Stimulated activated CD4-positive, alpha-beta T cell treated with anti-CD3 and anti-CD28 coated beads, Interleukin-15, amount 100 ng/mL, for 1 hour (primary cell): ENCODE measurements at regions not wholly inside any gene's neighbourhood (a gene's known extent, or its start where the extent isn't known, plus 50 kb on each side); places are given as distances from the start of the nearest gene placed in this dataset.

Experiments used
- DNase-seq, 2 donors: peaks; one replicate each; pipeline ENCODE4 v3.0.0-alpha.2; 2020; ENCODE audit warnings: low read depth in 1 of 2, low spot score in 1 of 2

DNA sequence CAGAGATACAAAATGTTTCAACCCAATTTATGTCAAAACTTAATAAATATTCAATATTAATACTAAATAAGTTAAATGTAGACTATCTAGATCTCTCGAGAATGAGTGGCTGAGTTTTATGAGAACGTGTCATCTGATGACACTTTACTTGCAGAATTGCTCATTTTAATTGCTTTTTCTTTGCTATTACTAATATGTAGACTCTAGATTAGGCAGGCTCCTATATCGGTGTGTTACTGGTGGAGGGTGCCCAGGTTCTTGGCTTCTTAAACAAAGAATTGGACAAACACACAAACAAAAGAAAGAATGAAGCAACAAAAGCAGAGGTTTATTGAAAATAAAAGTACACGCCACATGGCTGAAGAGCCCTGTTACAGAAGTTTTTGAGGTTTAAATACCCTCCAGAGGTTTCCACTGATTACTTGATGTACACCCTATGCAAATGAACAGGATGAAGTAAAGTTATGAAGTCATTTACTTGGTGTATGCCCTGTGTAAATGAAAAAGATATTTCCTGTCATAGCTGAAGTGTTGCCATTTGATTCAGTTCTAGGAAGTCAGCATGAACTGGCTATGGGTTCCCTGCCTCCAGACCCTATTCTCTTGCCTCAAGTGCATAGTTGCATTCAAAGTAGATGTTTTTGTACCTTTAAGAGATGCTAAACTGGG lies 122.9 kb upstream of the ITGA4 start:
- DNase-seq = no peak

- DNase-seq = no peak
These were observed 116.3 kb upstream of the ITGA4 start for GRCh38 chr2:181340891-181341290.

GRCh38 chr2:181341855-181342600 lies 115.2 kb upstream of the ITGA4 start:
- no peak for DNase-seq

- DNase-seq = no peak
These were observed 108.9 kb upstream of the ITGA4 start for GRCh38 chr2:181348107-181348837.

DNA sequence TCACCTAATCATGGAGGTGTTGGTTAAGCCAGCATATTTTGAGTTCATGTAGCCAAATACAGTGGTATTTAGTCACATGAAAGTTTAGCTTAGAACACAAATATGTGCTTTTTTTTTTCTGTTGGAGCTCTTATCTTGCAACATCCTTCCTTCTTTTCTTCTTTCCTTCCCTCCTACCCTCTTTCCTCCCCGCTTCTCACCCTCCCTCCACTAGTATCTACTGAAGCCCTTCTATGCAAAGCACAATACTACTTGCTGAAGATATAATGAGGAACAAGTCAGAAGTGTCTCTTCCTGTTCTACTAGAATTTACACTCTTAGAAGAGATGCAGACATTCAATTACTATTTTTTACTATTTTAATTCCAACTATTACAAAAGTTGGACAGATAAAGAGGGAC lies 105.0 kb upstream of the ITGA4 start:
- DNase-seq = no peak

GRCh38 chr2:181354626-181355025 lies 102.6 kb upstream of the ITGA4 start:
- no peak for DNase-seq

- no peak for DNase-seq
These were observed 100.6 kb upstream of the ITGA4 start for GRCh38 chr2:181356526-181357130.

GRCh38 chr2:181357979-181358378 lies 99.2 kb upstream of the ITGA4 start:
- DNase-seq = no peak

DNA sequence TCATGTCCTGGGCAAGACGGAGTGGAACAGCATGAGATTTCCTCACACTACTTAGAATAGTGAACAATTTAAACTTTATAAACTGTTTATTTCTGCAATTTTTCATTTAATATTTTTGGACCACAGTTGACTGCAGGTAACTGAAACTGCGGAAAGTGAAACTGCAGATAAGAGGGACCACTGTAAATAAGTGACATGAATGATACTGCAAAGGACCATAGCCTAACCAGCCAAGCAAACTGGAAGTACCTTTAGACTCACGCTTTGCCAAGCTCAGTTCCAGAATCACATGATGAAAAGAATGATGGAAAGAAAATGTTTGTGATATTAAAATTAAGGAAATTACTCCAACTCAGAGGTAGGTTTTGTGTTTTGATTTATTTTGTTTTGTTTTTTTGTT lies 94.6 kb upstream of the ITGA4 start:
- DNase-seq = no peak

DNA sequence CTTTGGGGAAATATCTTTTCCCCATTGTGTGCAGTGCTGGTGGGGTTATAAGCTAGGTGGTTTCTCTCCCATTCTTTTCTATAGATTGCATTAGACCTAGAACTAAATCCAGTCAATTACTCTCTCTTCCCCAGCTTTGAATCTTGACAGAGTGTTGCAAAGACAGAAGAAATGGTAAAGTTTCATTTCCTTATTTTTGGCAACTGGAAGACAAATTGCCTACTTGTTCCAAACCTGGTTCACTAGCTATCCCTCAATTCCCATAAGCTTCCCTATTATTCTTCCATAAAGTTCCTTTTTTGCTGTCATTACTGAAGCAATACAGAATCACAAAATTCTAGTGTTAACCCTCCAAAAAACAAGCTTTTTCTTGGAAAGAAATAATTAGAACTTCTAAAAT lies 94.0 kb upstream of the ITGA4 start:
- DNase-seq = no peak

- DNase-seq = no peak
These were observed 92.6 kb upstream of the ITGA4 start for GRCh38 chr2:181364492-181365170.

- no peak for DNase-seq
These were observed 90.5 kb upstream of the ITGA4 start for GRCh38 chr2:181366675-181367175.

- DNase-seq = no peak
These were observed 89.8 kb upstream of the ITGA4 start for GRCh38 chr2:181367411-181367810.

- DNase-seq = no peak
These were observed 89.2 kb upstream of the ITGA4 start for GRCh38 chr2:181367906-181368435.

GRCh38 chr2:181370126-181370525 lies 87.1 kb upstream of the ITGA4 start:
- DNase-seq = no peak

GRCh38 chr2:181371195-181371594 lies 86.0 kb upstream of the ITGA4 start:
- DNase-seq = no peak

GRCh38 chr2:181371782-181372645 lies 85.2 kb upstream of the ITGA4 start:
- no peak for DNase-seq

DNA sequence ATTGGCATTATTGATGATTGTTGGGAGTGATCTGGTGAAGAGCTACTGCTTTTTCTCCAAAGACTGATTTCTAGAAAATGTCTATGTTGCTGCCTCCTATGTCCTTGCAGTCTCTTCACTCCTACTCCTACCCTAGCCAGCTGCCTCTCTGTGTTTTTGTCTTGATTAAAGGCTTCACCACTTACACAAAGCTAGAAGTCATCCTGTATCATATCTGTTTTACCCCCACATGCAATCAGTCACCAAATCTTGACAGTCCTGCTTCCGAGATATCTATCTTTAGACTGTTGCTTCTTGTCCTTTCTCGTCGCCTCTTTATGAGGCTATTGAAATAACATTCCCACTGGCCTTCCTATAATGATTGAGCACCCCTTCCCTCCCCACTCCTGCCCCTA lies 84.5 kb upstream of the ITGA4 start:
- no peak for DNase-seq

DNA sequence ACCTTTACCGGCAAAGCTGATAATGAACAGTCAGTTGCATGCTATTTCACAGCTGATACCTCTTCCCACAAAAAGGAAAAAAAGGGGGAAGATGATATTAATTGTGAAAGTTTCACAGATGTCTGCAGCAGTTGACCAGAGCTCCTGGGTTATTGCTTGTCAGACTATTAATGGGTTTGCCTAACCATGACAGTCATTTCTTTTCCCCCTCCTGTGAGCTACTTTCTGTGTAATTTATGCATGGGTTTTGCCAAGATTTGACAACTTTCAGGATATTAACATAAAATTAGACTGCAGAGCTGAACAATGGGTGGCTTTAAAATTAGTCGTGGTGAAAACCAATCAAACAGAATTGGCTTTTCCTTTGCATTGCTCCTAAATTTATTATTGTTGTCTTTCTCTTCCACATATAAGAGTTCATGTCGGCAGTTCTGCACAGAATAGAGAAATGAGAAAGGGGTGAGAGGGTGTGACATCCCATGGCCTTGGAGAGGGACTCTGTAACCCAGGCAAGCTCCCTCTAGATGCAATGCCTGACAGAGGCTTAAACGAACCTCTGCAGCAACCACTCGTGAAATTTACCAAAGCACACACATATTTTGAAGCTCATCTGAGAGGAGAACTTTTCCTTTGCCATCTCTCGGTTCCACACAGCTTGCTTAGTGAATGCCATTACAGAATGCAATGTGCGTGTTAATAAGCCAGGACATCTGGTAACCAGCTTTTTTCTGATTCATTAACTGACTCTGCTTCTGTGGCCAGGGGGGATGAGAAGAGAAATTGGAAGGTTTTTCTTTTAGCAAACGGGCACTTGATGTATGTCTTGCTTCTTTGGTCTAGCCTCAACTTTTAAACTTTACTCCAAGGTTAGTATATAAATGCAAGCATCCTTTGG lies 82.2 kb upstream of the ITGA4 start:
- no peak for DNase-seq
